NCI-H2196 (cell line): ENCODE measurements at regions not wholly inside any gene's neighbourhood (a gene's known extent, or its start where the extent isn't known, plus 50 kb on each side); places are given as distances from the start of the nearest gene placed in this dataset.

ENCODE experiments used
- DNase-seq: peaks from one replicate; lab custom pipeline; 2025; ENCODE audit not compliant: unreplicated experiment; lab: John Stamatoyannopoulos, UW

DNA sequence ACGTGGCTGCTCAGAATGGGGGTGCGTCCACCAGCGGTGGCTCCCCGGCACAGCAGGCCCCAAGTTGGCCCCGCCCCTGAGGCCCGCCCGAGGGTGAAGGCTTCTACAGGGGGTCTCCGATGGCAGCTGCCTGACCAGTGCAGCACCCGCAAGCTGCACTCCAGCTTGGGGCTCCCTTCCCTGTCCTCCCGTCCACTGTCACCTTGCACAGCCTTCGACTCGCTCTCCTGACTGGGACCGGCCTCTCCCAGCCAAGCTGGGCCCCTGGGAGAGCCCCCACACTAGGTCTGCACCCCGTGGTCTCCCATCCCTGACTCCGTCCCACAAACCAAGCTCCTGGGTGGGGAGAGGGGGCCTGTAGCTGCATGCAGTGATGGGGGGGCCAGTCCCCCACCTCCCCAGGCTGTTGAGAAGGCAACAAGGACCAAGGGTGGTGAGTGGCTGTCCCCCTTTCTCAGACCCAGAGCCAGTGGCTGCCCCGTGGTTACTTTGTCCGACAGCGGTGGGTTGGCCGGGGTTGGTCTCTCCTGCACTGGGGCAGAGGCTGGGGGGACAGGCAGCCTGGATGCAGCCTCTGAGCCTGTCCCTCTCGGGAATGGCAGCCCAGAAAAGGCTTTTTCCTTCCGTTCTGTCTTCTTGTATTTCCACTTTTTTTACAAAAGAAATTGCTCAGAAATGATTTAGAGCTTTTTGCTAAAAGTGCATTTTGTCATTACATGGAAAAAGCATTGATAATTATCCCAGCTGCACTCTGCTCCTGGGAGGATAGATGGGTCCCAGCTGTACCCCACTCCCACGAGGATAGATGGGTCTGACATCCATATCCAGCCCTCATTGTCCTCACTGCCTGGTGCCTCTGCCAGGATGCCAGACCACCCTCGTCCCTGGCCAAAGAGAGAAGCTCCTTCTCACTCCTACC, 217.0 kb downstream of the KIF26A start:
- no peak for DNase-seq

DNA sequence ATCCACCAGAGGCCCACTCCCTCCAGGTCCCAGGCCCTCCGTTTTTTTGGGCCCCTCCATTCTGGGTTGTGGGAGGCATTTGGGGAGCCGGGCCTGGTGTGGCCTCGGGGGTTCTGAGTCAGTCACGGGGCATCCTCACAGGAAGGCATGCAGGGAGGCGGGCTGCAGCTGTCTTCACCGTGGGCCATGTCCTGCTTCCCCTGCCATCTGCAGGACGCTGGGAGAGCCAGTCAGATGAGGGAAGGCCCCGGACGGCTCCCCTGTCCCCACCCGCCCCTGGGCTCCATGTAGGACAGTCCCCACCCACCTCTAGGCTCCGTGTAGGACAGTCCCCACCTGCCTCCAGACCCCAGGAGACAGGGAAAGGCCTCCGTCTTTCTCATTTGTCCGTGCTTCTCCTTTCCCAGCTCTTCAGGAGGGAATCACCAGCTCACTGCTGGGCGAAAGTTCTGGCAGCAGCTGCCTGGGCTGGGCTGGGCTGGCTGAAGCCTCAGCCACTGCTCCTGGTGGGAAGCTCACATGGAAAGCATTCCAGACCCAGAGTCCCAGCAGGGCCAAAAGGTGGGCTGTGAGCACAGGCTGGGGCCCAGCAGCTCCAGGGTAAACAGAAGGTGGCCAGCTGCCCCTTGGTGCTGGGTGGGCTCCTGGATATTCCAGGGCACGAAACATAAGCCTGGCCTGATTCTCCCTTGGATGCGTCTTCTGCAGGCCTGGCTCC, 217.8 kb downstream of the KIF26A start:
- no peak for DNase-seq

DNA sequence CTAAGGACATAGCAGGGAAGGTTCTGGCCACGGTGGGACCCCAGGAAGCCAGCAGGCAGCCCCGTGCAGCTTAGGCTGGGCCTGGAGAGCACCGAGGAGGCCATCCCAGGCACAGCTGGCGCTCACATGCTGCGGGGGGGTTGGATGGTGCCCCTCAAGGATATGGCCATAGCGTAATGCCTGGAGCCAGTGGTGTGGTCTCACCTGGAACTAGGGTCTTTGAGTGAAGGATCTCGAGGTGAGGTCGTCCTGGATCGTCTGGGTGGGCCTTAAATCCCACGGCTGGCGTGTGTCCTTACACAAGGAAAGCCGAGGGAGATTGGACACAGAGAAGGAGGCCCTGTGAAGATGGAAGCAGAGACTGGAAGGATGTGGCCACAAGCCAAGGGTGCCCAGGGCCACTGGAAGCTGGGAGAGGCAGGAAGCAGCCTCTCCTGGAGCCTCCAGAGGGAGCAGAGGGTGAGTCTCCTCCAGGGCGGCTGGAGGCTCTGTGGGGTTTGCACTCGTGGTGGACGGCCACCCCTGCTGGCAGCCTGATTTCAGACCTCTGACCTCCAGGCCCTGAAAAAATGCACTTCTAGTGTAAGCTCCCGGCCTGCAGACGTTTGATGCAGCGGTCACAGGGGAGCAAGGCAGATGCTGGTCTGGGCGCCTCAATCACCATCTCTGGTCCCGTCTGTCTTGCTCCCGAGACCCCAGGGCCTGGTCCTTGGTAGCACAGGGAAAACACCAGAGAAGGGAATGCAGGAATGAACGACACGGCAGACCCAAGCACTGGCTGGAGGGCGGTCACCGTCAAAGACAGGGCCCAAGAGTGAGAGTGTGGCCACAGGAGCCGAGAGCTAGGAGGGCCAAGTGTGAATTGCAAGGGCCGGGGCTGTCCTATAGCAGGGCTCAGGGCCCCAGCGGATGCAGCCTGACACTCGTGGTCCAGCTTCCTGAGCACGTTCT, 218.6 kb downstream of the KIF26A start:
- no peak for DNase-seq

GRCh38 chr14:104357689-104358527, 219.5 kb downstream of the KIF26A start:
- no peak for DNase-seq

- no peak for DNase-seq
These were observed 220.3 kb downstream of the KIF26A start for GRCh38 chr14:104358528-104359300.

GRCh38 chr14:104359301-104359968, 220.1 kb upstream of the C14orf180 start:
- DNase-seq = no peak

DNA sequence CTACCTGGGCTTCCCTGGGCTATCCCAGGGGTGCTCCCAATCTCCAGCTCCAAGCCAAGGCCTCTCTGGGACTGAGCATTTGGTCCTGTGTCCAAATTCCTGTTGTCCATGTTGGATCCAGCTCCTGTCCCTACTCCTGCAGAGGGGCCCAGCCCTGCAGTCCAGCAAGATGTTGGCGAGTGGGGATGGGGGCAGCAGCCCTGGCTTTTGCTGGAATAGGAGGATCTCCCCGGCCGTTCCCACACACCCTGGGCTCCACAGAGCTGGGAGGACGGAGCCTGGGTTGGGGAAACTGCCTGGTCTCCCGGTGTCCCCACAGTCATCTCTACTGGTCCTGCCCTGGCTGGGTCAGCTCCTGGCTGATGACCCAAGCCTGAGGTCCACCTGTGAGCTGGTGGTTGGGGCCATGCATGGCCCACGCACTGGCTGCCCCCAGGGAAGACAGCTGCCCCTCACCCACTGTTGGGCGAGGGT, 219.6 kb upstream of the C14orf180 start:
- DNase-seq = no peak

GRCh38 chr14:104360501-104360900, 219.1 kb upstream of the C14orf180 start:
- no peak for DNase-seq

DNA sequence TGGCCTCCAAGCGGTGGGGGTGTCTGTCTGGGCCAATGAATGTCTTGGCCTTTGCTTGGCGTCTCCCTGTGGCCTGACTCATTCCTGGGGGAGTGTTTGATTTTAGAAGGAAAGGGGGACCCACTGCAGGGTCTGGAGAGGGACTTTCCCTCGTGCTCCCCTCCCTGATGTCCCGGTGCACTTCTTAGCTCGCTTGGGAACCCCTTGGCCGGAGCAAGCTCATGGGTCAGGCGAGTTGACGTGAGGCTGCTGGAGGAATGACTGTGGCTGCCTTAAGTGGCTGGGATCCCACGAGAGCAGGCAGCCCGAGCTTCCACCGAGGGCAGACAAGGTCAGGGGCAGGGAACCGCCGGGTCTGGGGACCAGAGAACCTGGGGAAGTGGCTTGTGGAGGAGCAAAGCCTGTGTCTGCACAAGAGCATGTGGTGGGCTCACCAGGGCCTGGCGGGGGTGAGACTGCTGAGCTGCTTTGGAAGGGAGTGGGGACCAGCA, 218.4 kb upstream of the C14orf180 start:
- DNase-seq = no peak

- no peak for DNase-seq
These were observed 217.5 kb upstream of the C14orf180 start for GRCh38 chr14:104361921-104362681.

- DNase-seq = no peak
These were observed 216.6 kb upstream of the C14orf180 start for GRCh38 chr14:104362761-104363605.

DNA sequence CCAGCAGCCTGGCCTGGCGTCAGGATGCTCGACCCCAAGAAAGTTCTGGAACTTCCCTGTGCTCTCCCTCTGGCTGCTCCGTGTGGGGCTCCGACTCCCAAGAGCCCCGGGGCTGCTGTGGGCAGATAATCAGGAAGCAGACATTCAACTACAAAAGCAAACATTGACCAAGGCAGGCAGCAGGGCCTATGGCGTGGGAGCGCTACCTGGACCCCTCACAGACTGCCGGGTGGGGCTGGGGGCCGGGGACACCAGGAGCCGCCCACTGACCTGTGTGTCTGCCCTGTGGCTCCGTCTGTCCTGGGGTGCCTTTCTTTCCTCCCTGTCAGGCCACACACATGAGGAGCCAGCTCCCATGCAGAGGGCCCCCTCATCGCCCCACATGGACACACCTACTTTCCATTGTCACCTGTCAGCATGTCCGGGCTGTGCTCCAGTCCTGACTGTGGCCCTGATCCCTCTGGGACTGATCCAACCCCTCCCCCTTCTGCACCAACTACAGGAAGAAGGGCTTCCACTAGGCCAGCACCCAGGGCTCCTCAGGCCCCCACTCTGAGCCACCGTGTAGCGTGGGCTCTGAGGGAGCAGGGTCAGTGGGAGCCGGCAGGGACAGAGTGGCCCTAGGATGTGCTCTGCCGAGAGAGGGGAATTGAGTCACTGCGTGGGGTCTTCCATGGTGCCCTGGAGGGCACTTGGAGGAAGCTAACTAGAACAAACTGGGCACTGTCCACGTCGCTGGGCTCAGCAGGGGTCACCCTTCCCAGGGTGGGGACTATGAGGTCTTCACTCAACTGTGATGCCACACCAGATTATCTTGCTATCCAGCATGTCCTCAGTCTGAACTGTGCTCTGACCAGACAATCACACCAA, 215.4 kb upstream of the C14orf180 start:
- DNase-seq = no peak

GRCh38 chr14:104364830-104365229, 214.7 kb upstream of the C14orf180 start:
- DNase-seq = no peak

DNA sequence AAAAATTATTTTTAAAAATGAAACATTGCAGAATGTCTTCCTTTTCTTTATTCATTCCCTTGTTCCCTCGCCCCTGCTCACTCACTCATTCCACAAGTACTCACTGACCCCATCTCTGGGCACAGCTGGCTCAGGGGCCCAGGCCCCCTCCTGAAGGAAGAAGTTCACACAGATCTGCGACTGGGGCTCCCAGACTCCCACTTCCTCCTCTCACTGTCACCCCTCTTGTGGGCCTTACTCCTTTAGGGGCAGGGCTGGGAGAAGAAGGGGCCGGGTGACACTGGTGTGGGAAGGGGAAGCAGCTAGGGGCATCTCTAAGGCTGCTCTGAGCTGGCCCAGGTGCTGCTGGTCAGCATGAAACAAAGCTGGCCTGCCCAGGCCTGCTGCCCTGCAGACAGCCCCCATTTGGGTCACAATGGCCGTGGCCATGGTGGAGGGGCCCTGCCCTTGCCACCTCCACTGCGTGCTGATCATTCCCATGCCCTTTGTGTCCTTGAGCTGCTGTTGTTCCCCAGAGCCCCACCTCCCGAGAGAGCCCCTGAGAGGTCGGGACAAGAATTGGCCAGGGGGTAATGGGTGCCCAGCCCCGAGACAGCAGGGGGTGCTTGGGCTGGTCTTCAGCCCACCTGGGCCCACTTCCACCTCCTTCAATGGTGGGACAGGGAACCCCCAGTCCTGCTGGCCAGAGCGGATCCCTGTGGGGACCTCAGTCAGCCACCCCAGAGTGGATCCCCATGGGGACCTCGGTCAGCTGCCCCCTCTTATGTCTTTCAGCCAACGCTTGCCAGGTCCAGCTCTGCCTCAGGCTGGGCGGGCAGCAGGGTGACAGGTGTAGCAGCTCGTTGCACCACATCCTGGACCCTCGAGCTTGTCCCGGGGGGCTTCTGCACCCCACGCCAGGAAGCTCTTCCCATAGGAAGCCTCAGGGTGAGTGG, 212.4 kb upstream of the C14orf180 start:
- DNase-seq = no peak
